AG04449 (cell line): ENCODE measurements at regions not wholly inside any gene's neighbourhood (a gene's known extent, or its start where the extent isn't known, plus 50 kb on each side); places are given as distances from the start of the nearest gene placed in this dataset.

Experiments used
- CTCF ChIA-PET: fragments of 350-600 bp; formaldehyde crosslinking; extraction: SDS; loops from one replicate; lab custom pipeline; 2021; ENCODE audit warnings: antibody characterized with exemption; lab: Yijun Ruan, JAX
- POLR2A ChIA-PET: fragments of 400-600, 350-600 bp; formaldehyde crosslinking; extraction: SDS; loops from one replicate; lab custom pipeline; 2020; ENCODE audit warnings: antibody characterized with exemption, inconsistent platforms; lab: Yijun Ruan, JAX
- DNase-seq: peaks from one replicate; pipeline ENCODE4 v3.0.0-alpha.2; 2010; ENCODE audit warnings: low read depth, low spot score
- H3K4me3 ChIP-seq: 2 replicates; pipeline ENCODE4 v1.5.1; 2011; ENCODE audit warnings: low read depth, mild to moderate bottlenecking, control low read depth, low read length
- TF ChIP-seq, protein P1 (sequence below): IDR thresholded peaks from one replicate; pipeline ENCODE4 v1.5.1; 2011; ENCODE audit warnings: mild to moderate bottlenecking, moderate library complexity, low read length, control low read depth, inconsistent platforms; ENCODE audit not compliant: insufficient read depth; ENCODE audit errors: missing control alignments

DNA sequence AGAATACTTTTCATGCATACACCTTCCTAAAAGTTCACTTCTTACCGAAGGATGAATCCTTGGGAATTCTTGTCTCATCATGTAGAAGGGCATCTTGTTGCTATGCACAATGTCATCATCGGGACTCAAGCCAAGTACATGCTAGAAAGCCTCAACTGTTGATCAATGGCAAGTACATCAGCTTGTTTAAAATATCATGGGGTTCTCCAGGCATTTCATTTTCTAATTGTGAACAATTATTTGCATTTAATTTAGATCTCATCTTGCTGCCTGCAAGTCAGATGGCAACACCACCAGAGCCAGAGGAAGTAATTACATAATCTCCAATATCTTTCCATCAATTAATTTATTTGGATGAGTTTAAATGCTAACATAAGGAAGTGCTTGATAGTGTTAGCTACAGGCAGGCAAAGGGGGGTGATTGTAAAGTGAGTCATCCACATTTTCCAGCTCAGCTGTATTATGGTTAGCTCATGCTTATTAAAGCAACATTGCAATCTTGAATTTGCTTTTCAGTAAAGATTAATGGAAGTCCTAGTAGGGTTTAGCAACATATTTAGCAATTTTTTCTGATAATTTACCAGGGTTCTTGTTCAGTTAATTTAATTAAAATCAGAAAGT is 356.5 kb downstream of the CBLL2 start:
- no peak overlapping the region for H3K4me3 ChIP-seq
- ChIA-PET CTCF (no interaction called here), POLR2A (no interaction called here)
- no peak for DNase-seq
- TF ChIP-seq, protein P1, sequence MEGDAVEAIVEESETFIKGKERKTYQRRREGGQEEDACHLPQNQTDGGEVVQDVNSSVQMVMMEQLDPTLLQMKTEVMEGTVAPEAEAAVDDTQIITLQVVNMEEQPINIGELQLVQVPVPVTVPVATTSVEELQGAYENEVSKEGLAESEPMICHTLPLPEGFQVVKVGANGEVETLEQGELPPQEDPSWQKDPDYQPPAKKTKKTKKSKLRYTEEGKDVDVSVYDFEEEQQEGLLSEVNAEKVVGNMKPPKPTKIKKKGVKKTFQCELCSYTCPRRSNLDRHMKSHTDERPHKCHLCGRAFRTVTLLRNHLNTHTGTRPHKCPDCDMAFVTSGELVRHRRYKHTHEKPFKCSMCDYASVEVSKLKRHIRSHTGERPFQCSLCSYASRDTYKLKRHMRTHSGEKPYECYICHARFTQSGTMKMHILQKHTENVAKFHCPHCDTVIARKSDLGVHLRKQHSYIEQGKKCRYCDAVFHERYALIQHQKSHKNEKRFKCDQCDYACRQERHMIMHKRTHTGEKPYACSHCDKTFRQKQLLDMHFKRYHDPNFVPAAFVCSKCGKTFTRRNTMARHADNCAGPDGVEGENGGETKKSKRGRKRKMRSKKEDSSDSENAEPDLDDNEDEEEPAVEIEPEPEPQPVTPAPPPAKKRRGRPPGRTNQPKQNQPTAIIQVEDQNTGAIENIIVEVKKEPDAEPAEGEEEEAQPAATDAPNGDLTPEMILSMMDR = no peak

DNA sequence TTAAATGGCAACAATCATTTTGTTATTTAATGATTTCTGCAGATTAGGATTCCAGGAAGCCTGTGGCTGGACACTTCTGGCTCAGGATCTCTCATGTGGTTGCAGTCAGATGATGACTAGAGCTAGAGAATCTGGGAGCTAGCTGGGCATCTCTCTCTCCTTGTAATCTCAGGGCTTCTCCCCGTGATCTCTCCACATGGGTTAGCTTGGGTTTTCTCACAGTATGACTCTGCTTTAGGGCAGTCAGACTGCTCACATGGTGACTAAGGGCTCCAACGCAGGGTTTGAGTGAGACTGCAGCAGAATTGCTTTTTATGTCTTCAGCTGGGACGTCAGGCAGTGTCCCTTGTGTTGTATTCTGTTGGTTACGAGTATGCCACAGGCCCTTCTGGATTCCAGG is 361.4 kb downstream of the CBLL2 start:
- POLR2A ChIA-PET = no interaction called here
- DNase-seq = peak; percentile 58

DNA sequence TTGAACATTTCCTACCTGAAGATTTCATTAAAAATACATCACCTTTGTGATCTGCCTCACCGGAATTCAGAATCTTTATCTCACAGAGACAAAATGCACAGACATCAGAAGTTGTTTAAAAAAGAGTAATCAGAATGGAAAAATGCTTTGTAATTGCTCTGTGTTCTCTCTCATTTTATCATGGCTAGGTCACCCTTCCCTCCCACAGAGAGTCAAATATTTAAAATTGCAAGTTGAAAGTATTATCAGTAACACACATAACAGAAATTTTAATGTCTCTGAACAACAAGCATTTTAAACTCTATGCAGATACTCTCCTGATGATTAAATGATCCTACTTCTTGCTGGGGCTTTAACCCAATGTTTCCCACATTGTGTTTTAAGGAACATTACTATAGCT is 362.0 kb downstream of the CBLL2 start:
- CTCF ChIA-PET = no interaction called here
- POLR2A ChIA-PET = no interaction called here

More for the DNA sequence above, 361.4 kb downstream of the CBLL2 start:
- TF ChIP-seq, protein P1 = no peak
- CTCF ChIA-PET = no interaction called here
- H3K4me3 ChIP-seq = no peak overlapping the region

DNA sequence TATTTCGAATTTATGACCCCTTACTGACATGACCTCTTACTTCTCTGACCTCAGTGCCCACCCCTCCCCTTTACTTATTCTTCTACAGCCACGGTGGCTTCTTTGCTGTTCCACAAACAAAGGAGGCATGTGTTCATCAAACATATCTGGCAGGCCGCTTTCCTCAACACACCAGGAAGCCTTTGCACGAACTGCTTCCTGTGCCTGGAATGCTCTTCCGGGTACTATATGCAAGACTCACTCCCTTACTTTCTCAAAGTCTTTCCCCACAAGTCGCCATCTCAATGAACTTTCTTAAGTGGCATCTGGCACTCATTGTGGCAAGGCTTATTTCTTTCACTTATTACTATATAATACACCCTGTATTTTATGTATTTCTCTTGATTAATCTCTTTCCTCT is 351.5 kb upstream of the DDX53 start:
- POLR2A ChIA-PET = no interaction called here
- TF ChIP-seq, protein P1 = no peak
- CTCF ChIA-PET = no interaction called here
- no peak overlapping the region for H3K4me3 ChIP-seq
- DNase-seq = no peak

More for the DNA sequence above, 362.0 kb downstream of the CBLL2 start:
- TF ChIP-seq, protein P1 = no peak
- no peak for DNase-seq
- no peak overlapping the region for H3K4me3 ChIP-seq

DNA sequence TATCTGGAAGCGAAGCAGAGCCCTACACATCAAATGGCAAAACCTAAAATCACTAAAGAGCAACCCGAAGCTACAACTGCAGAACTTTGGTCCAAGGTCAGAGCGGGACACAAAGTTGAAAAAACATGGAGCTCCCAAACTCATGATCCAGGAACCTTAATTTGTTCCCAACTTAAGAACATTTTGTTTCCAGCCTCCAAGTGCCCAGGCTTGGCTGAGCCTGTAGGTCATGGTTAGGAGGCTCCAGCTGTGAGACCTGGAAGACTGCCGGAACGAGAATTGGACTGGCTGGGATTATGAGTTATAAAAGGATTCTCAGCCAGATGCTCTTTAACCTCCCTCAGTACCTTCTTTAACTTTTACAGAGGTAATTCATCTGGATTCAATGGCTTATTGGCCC is 349.1 kb upstream of the DDX53 start:
- ChIA-PET POLR2A (no interaction called here), CTCF (no interaction called here)
- H3K4me3 ChIP-seq = no peak overlapping the region
- TF ChIP-seq, protein P1 = no peak
- no peak for DNase-seq

DNA sequence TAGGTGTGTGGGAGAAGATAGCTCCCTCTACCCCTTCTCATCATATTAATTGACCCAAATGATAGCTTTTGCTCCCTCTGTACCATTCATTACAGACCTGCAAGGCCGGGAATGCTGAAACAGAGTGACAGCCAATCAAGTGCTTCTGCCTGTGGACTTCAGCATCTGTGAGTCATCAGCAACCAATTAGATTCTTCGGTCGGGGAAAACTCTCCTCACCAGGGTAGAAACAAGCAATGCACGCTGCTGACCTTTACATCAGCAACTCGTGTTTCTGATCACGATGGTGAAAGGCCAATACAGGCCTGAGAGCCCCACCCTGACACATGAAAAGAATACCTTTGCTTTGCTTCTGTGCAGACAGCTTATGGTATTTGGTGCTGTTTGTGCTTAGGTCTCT is 347.2 kb upstream of the DDX53 start:
- ChIA-PET POLR2A (no interaction called here), CTCF (no interaction called here)
- TF ChIP-seq, protein P1 = no peak
- H3K4me3 ChIP-seq = no peak overlapping the region
- DNase-seq = no peak
